ACC112 (cell line): ENCODE measurements at regions not wholly inside any gene's neighbourhood (a gene's known extent, or its start where the extent isn't known, plus 50 kb on each side); places are given as distances from the start of the nearest gene placed in this dataset.

Experiments
- H2AFZ ChIP-seq: fragments of 200-600 bp; sonication (generic); one replicate; pipeline ENCODE4 v1.6.0; 2017; ENCODE audit warnings: antibody characterized with exemption, low read length; ENCODE audit not compliant: unreplicated experiment
- H3K27ac ChIP-seq: fragments of 200-600 bp; sonication (generic); 2 replicates; pipeline ENCODE4 v1.5.1; 2014; ENCODE audit warnings: low read depth, mild to moderate bottlenecking, antibody characterized with exemption, low read length, moderate library complexity
- H3K27me3 ChIP-seq: fragments of 200-600 bp; sonication (generic); 2 replicates; pipeline ENCODE4 v1.6.1; 2014; ENCODE audit warnings: mild to moderate bottlenecking, antibody characterized with exemption, low read length, moderate library complexity, mixed read lengths; ENCODE audit not compliant: insufficient read depth
- H3K36me3 ChIP-seq: fragments of 200-600 bp; sonication (generic); 2 replicates; pipeline ENCODE4 v1.6.1; 2016; ENCODE audit warnings: mild to moderate bottlenecking, antibody characterized with exemption, low read length, moderate library complexity, mixed read lengths; ENCODE audit not compliant: insufficient read depth
- H3K4me1 ChIP-seq: fragments of 200-600 bp; sonication (generic); one replicate; pipeline ENCODE4 v1.6.1; 2016; ENCODE audit warnings: low read length, mixed read lengths; ENCODE audit not compliant: insufficient read depth, unreplicated experiment, control insufficient read depth
- H3K4me3 ChIP-seq: fragments of 200-600 bp; sonication (generic); 2 replicates; pipeline ENCODE4 v1.5.1; 2014; ENCODE audit warnings: mild to moderate bottlenecking, low read depth, low read length
- H3K79me2 ChIP-seq: fragments of 200-600 bp; sonication (generic); one replicate; pipeline ENCODE4 v1.6.0; 2016; ENCODE audit warnings: low read length; ENCODE audit not compliant: control insufficient read depth, unreplicated experiment, insufficient read depth

GRCh38 chr1:67991546-67991945 is 58.9 kb downstream of the DIRAS3 start:
- H3K27ac ChIP-seq = no peak overlapping the region
- H3K4me1 ChIP-seq = peaks cover 17% of the 10 kb centered on the region
- no peak overlapping the region for H3K4me3 ChIP-seq
- no peak overlapping the region for H2AFZ ChIP-seq
- H3K36me3 ChIP-seq = peaks cover 4% of the 10 kb centered on the region; the same call in 1 of the 2 replicates
- no peaks in the 10 kb centered on the region for H3K79me2 ChIP-seq
- no peaks in the 10 kb centered on the region for H3K27me3 ChIP-seq

- H2AFZ ChIP-seq = no peak overlapping the region
- no peaks in the 10 kb centered on the region for H3K79me2 ChIP-seq
- no peaks in the 10 kb centered on the region for H3K36me3 ChIP-seq
- H3K27me3 ChIP-seq = no peaks in the 10 kb centered on the region
- peaks cover 24% of the 10 kb centered on the region for H3K4me1 ChIP-seq
- H3K4me3 ChIP-seq = no peak overlapping the region
- H3K27ac ChIP-seq = peak overlapping the region; percentile 79
Measured at GRCh38 chr1:67988066-67988465, 62.4 kb downstream of the DIRAS3 start.

GRCh38 chr1:67987046-67987799 is 63.2 kb downstream of the DIRAS3 start:
- Histone ChIP-seq H3K4me3 (no peak overlapping the region), H3K27me3 (no peaks in the 10 kb centered on the region), H3K4me1 (peaks cover 24% of the 10 kb centered on the region), H3K36me3 (no peaks in the 10 kb centered on the region), H3K27ac (peak overlapping the region; percentile 79), H3K79me2 (no peaks in the 10 kb centered on the region), H2AFZ (no peak overlapping the region)

- Histone ChIP-seq H3K27ac (no peak overlapping the region), H2AFZ (no peak overlapping the region), H3K79me2 (no peaks in the 10 kb centered on the region), H3K36me3 (no peaks in the 10 kb centered on the region), H3K4me3 (no peak overlapping the region), H3K4me1 (peaks cover 39% of the 10 kb centered on the region), H3K27me3 (no peaks in the 10 kb centered on the region)
Measured at GRCh38 chr1:67983867-67984266, 66.6 kb downstream of the DIRAS3 start.

- Histone ChIP-seq H3K4me3 (no peak overlapping the region), H2AFZ (no peak overlapping the region), H3K79me2 (no peaks in the 10 kb centered on the region), H3K27ac (peak overlapping the region; percentile 68), H3K27me3 (no peaks in the 10 kb centered on the region), H3K4me1 (peaks cover 23% of the 10 kb centered on the region), H3K36me3 (no peaks in the 10 kb centered on the region)
Measured at GRCh38 chr1:67980028-67980427, 70.4 kb downstream of the DIRAS3 start.

- peak overlapping the region; percentile 68 for H3K27ac ChIP-seq
- no peaks in the 10 kb centered on the region for H3K27me3 ChIP-seq
- H2AFZ ChIP-seq = peak overlapping the region; percentile 24
- no peaks in the 10 kb centered on the region for H3K79me2 ChIP-seq
- H3K4me3 ChIP-seq = peak overlapping the region; percentile 9; the same call in 1 of the 2 replicates
- H3K4me1 ChIP-seq = peaks cover 23% of the 10 kb centered on the region
- H3K36me3 ChIP-seq = no peaks in the 10 kb centered on the region
Measured at GRCh38 chr1:67979532-67979931, 70.9 kb downstream of the DIRAS3 start.

GRCh38 chr1:67978890-67979516 is 71.4 kb downstream of the DIRAS3 start:
- Histone ChIP-seq H3K27ac (peak overlapping the region; percentile 68), H3K4me3 (peak overlapping the region; percentile 9; the same call in 1 of the 2 replicates), H3K79me2 (no peaks in the 10 kb centered on the region), H2AFZ (peak overlapping the region; percentile 24), H3K4me1 (peaks cover 19% of the 10 kb centered on the region), H3K36me3 (no peaks in the 10 kb centered on the region), H3K27me3 (no peaks in the 10 kb centered on the region)

GRCh38 chr1:67977756-67978155 is 72.7 kb downstream of the DIRAS3 start:
- Histone ChIP-seq H3K79me2 (no peaks in the 10 kb centered on the region), H3K27ac (no peak overlapping the region)

GRCh38 chr1:67973051-67973450 is 77.4 kb downstream of the DIRAS3 start:
- H3K27me3 ChIP-seq = no peaks in the 10 kb centered on the region
- H3K36me3 ChIP-seq = no peaks in the 10 kb centered on the region
- no peak overlapping the region for H3K4me3 ChIP-seq
- H3K4me1 ChIP-seq = peaks cover 15% of the 10 kb centered on the region
- H3K79me2 ChIP-seq = no peaks in the 10 kb centered on the region
- no peak overlapping the region for H3K27ac ChIP-seq
- H2AFZ ChIP-seq = no peak overlapping the region

More at GRCh38 chr1:67977756-67978155, 72.7 kb downstream of the DIRAS3 start:
- Histone ChIP-seq H3K36me3 (no peaks in the 10 kb centered on the region), H2AFZ (no peak overlapping the region), H3K4me3 (no peak overlapping the region), H3K27me3 (no peaks in the 10 kb centered on the region), H3K4me1 (peaks cover 18% of the 10 kb centered on the region)

GRCh38 chr1:67970088-67970487 is 80.3 kb downstream of the DIRAS3 start:
- Histone ChIP-seq H2AFZ (peak overlapping the region; percentile 23), H3K79me2 (no peaks in the 10 kb centered on the region), H3K4me3 (peak overlapping the region; percentile 44), H3K27ac (no peak overlapping the region; the same call in none of the 2 replicates), H3K27me3 (no peaks in the 10 kb centered on the region), H3K36me3 (no peaks in the 10 kb centered on the region), H3K4me1 (peaks cover 15% of the 10 kb centered on the region)

GRCh38 chr1:67969446-67969845 is 81.0 kb downstream of the DIRAS3 start:
- Histone ChIP-seq H3K4me3 (no peak overlapping the region), H2AFZ (no peak overlapping the region), H3K4me1 (peaks cover 15% of the 10 kb centered on the region), H3K36me3 (no peaks in the 10 kb centered on the region), H3K79me2 (no peaks in the 10 kb centered on the region), H3K27me3 (no peaks in the 10 kb centered on the region), H3K27ac (no peak overlapping the region; the same call in none of the 2 replicates)
